ENCODE measurements at regions not wholly inside any gene's neighbourhood (a gene's known extent, or its start where the extent isn't known, plus 50 kb on each side); places are given as distances from the start of the nearest gene placed in this dataset.

DNA sequence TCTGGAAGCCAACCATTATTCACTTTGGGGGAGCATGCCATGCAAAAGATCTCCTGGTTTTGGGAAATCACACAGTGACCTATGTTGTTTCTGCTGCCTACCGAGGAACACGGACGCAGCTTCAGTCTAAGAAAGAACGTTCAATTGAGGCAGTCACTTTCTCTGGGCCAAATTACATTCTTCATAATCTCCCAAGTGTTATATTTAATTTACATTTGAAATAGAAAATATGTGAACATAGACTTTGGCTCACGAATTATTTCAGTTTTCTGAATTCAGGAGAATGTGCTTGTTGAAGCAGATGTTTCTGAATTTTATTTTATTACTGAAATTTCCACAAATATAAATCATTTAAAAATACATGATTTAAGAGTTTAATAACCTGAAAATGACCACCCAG is 93.6 kb upstream of the KCNJ16 start:
- peaks cover under 1% of the 10 kb centered on the region for H3K9me3 Mint-ChIP-seq
- ATAC-seq (no peak), DNase-seq (no peak)
- H3K4me1 Mint-ChIP-seq (ENCODE audit: low read depth), result no peaks in the 10 kb centered on the region
- no peaks in the 10 kb centered on the region for H3K36me3 Mint-ChIP-seq (ENCODE audit: insufficient read depth)
- no peaks in the 10 kb centered on the region for H3K27me3 Mint-ChIP-seq (ENCODE audit: low read depth)
- no peak overlapping the region for H3K4me3 Mint-ChIP-seq

DNA sequence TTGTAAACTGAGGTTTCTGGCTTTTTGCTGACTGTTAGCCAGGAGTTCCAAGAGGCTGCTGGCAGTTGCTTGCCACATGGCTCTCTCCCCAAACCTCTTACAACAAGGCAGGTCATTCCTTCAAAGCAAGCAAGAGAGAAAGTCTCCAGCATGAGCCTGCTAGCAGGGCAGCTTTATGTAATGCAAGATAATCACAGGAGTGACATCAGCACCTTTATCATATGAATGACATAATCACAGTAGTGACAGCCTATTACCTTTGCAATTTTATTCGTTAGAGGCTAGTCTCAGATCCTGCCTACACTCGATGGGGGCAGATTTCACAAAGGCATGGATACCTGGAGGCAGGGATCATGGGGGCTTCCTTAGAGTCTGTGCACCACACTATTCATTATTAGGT is 79.5 kb upstream of the KCNJ16 start:
- no peak for DNase-seq
- ATAC-seq, result no peak
- no peaks in the 10 kb centered on the region for H3K9me3 Mint-ChIP-seq

DNA sequence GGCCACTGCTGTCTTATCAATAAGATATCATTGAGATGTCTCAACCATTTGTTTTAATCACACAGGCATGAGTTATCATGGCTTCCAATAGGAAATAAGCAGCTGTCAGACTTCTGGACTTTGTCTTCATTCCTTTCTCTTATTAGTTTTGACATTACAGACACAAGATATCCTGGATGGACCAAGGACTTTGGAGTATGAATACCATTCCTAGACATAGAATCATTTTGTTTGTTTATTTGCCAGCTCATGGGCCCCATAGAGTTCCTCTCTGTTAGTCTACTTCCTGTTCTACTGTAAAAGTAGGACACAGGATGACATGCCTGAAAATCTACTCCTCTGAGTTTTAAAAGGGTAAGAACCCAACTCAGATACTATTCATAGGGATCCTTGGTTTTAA is 77.7 kb upstream of the KCNJ16 start:
- no peaks in the 10 kb centered on the region for H3K27me3 Mint-ChIP-seq (ENCODE audit: low read depth)
- no peaks in the 10 kb centered on the region for H3K36me3 Mint-ChIP-seq (ENCODE audit: insufficient read depth)
- H3K4me1 Mint-ChIP-seq (ENCODE audit: low read depth), result no peaks in the 10 kb centered on the region
- no peak for ATAC-seq
- DNase-seq, result no peak
- H3K4me3 Mint-ChIP-seq, result no peak overlapping the region
- H3K9me3 Mint-ChIP-seq, result no peaks in the 10 kb centered on the region

More for the DNA sequence above, 79.5 kb upstream of the KCNJ16 start:
- no peaks in the 10 kb centered on the region for H3K27me3 Mint-ChIP-seq (ENCODE audit: low read depth)
- no peaks in the 10 kb centered on the region for H3K36me3 Mint-ChIP-seq (ENCODE audit: insufficient read depth)
- no peaks in the 10 kb centered on the region for H3K4me1 Mint-ChIP-seq (ENCODE audit: low read depth)
- H3K4me3 Mint-ChIP-seq, result no peak overlapping the region

DNA sequence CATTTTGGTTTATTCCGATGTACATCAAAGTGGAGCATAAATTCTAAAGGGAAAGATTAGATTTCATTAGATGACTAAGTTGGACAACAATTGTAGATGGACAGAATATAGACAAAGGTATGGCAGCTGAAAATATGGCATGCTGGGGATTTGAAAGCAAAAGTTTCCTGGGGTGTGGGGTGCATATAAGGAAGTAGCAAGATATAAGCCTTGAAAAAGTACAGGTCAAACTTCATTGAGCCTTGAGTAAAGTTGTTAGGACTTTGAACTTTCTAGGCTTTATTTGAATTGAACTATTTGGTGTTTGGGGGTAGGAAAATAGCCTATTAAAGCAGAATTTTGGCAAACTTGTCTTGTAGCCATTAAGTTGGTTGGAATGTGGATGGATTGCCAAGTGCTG is 75.8 kb upstream of the KCNJ16 start:
- H3K27me3 Mint-ChIP-seq (ENCODE audit: low read depth), result peaks cover 4% of the 10 kb centered on the region

DNA sequence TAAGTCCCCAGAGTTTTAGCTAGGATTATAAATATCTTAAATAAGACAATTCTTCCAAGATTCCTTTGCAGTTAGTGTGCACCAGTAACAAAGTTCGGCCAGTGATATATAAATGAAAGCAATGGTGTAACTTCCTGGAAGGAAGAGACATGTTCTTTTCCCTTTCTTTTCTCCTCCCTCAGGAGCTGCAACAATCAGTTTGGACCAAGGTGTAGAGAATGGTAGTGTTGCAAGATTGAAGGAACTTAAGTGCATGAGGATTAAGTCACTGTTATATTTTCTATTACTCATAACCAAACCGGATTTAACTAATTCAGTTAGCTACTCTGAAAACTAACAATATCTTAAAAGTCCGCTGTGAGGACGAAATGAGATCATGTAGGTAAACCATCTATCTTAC is 68.9 kb upstream of the KCNJ16 start:
- H3K36me3 Mint-ChIP-seq (ENCODE audit: insufficient read depth), result no peaks in the 10 kb centered on the region
- H3K27me3 Mint-ChIP-seq (ENCODE audit: low read depth), result peaks cover 7% of the 10 kb centered on the region
- DNase-seq, result no peak
- H3K9me3 Mint-ChIP-seq, result peaks cover 9% of the 10 kb centered on the region
- H3K4me3 Mint-ChIP-seq, result no peak overlapping the region
- no peak for ATAC-seq
- no peaks in the 10 kb centered on the region for H3K4me1 Mint-ChIP-seq (ENCODE audit: low read depth)

More for the DNA sequence above, 75.8 kb upstream of the KCNJ16 start:
- ATAC-seq, result no peak
- DNase-seq, result no peak
- Mint-ChIP-seq H3K4me1 (ENCODE audit: low read depth) (no peaks in the 10 kb centered on the region), H3K36me3 (ENCODE audit: insufficient read depth) (no peaks in the 10 kb centered on the region), H3K9me3 (peaks cover 4% of the 10 kb centered on the region), H3K4me3 (no peak overlapping the region)

DNA sequence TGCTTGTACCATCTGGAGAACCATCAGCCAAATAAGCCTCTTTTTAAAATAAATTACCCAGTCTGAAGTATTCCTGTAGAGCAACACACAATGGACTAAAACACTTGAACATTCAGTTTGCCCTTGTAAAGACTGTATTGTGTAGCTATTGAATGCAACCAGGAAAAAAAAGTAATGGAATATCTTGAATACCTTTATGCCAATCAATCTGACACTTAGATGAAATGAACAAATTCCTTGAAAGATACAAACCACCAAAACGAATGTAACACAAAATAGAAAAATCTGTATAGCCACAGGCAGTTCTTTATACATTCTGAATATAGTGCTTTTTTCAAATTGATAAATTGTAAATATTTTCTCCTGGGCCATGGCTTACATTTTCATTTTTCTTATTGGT is 63.3 kb upstream of the KCNJ16 start:
- DNase-seq (no peak), ATAC-seq (no peak)
- Mint-ChIP-seq H3K27me3 (ENCODE audit: low read depth) (no peaks in the 10 kb centered on the region), H3K4me3 (no peak overlapping the region), H3K36me3 (ENCODE audit: insufficient read depth) (no peaks in the 10 kb centered on the region), H3K9me3 (peaks cover 4% of the 10 kb centered on the region), H3K4me1 (ENCODE audit: low read depth) (no peaks in the 10 kb centered on the region)

DNA sequence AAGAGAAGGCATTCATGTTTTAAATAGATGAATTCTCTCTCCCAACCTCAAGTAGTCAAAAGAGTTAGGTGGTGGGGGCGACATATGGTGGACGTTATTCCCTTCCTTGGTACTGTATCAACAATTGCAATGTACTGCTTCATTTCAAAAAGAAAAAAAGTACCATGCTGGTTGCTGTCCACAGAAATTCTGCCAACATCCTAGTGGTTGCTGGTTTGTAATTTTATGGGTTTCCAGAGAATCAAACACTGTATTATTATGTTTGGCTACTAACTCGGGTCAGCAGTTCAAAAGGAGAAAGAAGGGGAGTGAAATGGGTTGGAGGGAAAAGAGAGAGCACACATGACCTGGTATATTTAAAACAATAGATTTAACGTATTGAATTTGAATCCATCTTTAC is 61.1 kb upstream of the KCNJ16 start:
- ATAC-seq, result no peak
- Mint-ChIP-seq H3K4me1 (ENCODE audit: low read depth) (no peaks in the 10 kb centered on the region), H3K27me3 (ENCODE audit: low read depth) (no peaks in the 10 kb centered on the region), H3K36me3 (ENCODE audit: insufficient read depth) (no peaks in the 10 kb centered on the region), H3K9me3 (no peaks in the 10 kb centered on the region), H3K4me3 (no peak overlapping the region)
- DNase-seq, result no peak

DNA sequence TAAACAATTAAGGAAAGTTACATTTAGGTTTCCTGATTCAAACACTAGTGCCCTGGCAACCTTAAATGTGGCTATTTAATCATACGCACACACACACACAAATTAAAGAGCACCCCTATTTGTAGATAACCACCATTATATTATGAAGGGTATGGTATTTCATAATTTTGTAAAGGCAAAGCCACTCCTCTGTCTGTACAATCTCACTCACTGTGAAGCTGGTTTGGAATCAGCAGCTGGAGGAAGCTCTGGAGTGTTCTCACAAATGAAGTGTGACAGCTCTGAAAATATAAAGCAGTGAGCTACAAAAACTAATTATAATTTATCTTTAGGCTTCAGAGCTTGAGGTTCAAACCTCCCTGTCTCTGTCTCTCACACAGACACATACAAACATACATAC is 57.9 kb upstream of the KCNJ16 start:
- no peaks in the 10 kb centered on the region for H3K36me3 Mint-ChIP-seq (ENCODE audit: insufficient read depth)
- no peak for DNase-seq
- no peak for ATAC-seq

DNA sequence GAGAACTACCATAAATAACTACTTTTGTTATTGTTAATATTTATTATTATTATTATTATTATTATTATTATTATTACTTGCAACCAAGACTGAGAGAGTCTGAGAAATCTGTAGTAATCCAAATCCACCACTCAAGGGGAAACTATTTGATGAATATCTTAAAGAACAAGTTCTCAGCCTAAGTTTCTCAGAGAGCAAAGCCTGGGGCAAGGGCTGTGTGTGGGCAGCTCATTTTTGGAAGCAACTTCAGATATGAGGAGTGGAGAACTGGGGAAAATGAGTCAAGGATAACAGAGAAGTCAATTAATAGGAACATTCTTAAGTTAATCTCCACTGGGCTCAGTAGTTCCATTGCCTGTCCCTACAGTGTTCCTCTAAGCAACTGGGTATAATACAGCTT is 57.1 kb upstream of the KCNJ16 start:
- Mint-ChIP-seq H3K36me3 (ENCODE audit: insufficient read depth) (no peaks in the 10 kb centered on the region), H3K9me3 (peaks cover 3% of the 10 kb centered on the region), H3K27me3 (ENCODE audit: low read depth) (no peaks in the 10 kb centered on the region), H3K4me1 (ENCODE audit: low read depth) (no peaks in the 10 kb centered on the region), H3K4me3 (no peak overlapping the region)
- no peak for DNase-seq
- no peak for ATAC-seq

More for the DNA sequence above, 57.9 kb upstream of the KCNJ16 start:
- Mint-ChIP-seq H3K9me3 (peaks cover 3% of the 10 kb centered on the region), H3K27me3 (ENCODE audit: low read depth) (no peaks in the 10 kb centered on the region), H3K4me3 (no peak overlapping the region), H3K4me1 (ENCODE audit: low read depth) (no peaks in the 10 kb centered on the region)

DNA sequence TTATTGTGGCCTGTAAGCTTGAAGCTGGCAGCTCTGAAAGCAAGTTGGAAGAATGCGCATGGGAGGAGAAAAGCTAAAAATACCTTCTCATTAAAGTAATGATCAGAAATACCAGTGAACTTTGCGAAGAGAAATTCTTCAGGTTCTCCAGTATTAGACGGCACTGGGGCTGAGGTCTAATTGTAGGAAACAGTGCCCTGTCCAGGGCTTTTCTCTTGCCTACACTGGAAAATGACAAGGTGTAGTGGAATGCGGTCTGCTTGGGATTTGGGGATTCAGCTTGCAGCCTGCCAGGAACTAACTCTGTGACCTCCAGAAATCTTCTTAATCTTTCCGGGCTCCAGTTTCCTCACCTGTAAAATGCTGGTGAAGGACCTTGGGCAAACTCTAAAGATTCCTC is 53.3 kb upstream of the KCNJ16 start:
- H3K36me3 Mint-ChIP-seq (ENCODE audit: insufficient read depth), result no peaks in the 10 kb centered on the region
- H3K4me3 Mint-ChIP-seq, result no peak overlapping the region
- no peaks in the 10 kb centered on the region for H3K4me1 Mint-ChIP-seq (ENCODE audit: low read depth)
- ATAC-seq (no peak), DNase-seq (no peak)
- H3K27me3 Mint-ChIP-seq (ENCODE audit: low read depth), result no peaks in the 10 kb centered on the region
- H3K9me3 Mint-ChIP-seq, result peaks cover 3% of the 10 kb centered on the region

DNA sequence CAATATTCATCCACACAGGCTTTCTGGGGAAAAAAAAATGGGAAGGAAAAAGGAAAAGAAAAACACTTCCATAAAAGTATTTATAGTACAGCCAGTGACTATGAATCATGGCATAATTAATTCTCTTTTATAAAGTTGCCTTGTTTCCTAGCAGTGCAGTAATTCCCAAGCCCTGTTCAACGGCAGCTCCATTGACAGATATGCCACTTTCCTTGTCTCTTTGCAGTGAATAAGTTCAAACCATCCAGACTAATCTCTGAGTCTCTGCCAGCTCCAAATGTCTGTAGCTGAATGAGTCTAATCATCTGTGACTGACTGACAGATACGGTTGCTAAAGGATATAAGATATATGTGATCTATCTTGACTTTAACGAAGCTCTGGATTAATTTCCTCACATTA is 52.9 kb upstream of the KCNJ16 start:
- H3K36me3 Mint-ChIP-seq (ENCODE audit: insufficient read depth), result no peaks in the 10 kb centered on the region
- DNase-seq, result no peak
- ATAC-seq, result no peak
- H3K27me3 Mint-ChIP-seq (ENCODE audit: low read depth), result no peaks in the 10 kb centered on the region
- H3K4me3 Mint-ChIP-seq, result no peak overlapping the region
- peaks cover 3% of the 10 kb centered on the region for H3K9me3 Mint-ChIP-seq
- no peaks in the 10 kb centered on the region for H3K4me1 Mint-ChIP-seq (ENCODE audit: low read depth)

DNA sequence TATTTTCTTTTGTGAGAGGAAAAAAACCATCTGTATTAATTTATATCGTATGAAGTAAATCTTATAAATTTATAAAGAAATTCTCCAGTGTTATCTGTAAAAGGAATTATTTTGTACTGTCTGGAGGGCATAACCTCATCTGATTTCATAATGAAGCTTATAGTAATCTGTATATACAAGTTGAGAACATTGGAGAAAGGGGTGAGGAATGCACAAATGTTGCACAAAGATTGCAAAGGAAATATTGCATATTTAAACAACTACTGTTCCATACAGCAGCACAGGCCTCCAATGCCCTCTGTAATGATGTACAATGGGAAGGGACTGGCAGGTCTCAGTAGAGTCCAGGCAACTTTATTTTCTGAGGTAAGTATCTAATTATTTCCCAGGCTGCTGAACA is 50.8 kb upstream of the KCNJ16 start:
- Mint-ChIP-seq H3K36me3 (ENCODE audit: insufficient read depth) (no peaks in the 10 kb centered on the region), H3K4me1 (ENCODE audit: low read depth) (no peaks in the 10 kb centered on the region), H3K27me3 (ENCODE audit: low read depth) (no peaks in the 10 kb centered on the region), H3K4me3 (no peak overlapping the region), H3K9me3 (peaks cover 1% of the 10 kb centered on the region)
- DNase-seq (no peak), ATAC-seq (no peak)
